IMR-90 (cell line): ENCODE measurements at regions not wholly inside any gene's neighbourhood (a gene's known extent, or its start where the extent isn't known, plus 50 kb on each side); places are given as distances from the start of the nearest gene placed in this dataset.
"Not testable (repeated sequence)": the region's sequence is repeated elsewhere in the genome, so short reads cannot be mapped to it uniquely, and the experiment has no call there.

Source experiments
- ATAC-seq: fragments of 200-7000 bp; cut with Tn5 transposase; 2 replicates; pipeline ENCODE4 v1.9.1; 2020; ENCODE audit warnings: low read depth, mild to moderate bottlenecking, moderate library complexity
- BruUV-seq: library from RNA; stranded (reverse); fragments of 400-500 nt; replicated peaks from 2 replicates; lab custom pipeline; 2021; lab: Mats Ljungman, UMichigan
- CTCF ChIA-PET: fragments of 300-600 bp; formaldehyde crosslinking; extraction: SDS; loops from one replicate; lab custom pipeline; 2021; ENCODE audit warnings: antibody characterized with exemption; lab: Yijun Ruan, JAX
- POLR2A ChIA-PET: fragments of 300-600 bp; sonication (Branson Sonifier 250); formaldehyde crosslinking; loops from one replicate; lab custom pipeline; 2022; ENCODE audit warnings: antibody characterized with exemption; ENCODE audit not compliant: unreplicated experiment; lab: Charles Lee
- DNase-seq: peaks from one replicate; pipeline ENCODE4 v3.0.0; 2013
- H2AFZ ChIP-seq: replicated peaks from 2 replicates; pipeline ENCODE3; 2013; ENCODE audit warnings: low read length, mild to moderate bottlenecking; ENCODE audit not compliant: poor library complexity
- H2AK5ac ChIP-seq: 2 replicates; pipeline ENCODE4 v1.6.1; 2013; ENCODE audit warnings: low read depth, low read length, inconsistent platforms
- H2AK9ac ChIP-seq: replicated peaks from 2 replicates; pipeline ENCODE3; 2013; ENCODE audit warnings: mild to moderate bottlenecking, low read depth, low read length, moderate library complexity; ENCODE audit not compliant: poor library complexity
- H2BK120ac ChIP-seq: 2 replicates; pipeline ENCODE4 v1.6.1; 2013; ENCODE audit warnings: low read depth, low read length, inconsistent platforms
- H2BK15ac ChIP-seq: 3 replicates; pipeline ENCODE4 v1.6.1; 2013; ENCODE audit warnings: low read depth, low read length, inconsistent platforms
- H2BK20ac ChIP-seq: 2 replicates; pipeline ENCODE4 v1.6.1; 2013; ENCODE audit warnings: low read depth, mild to moderate bottlenecking, inconsistent platforms, low read length, moderate library complexity
- H2BK5ac ChIP-seq: 2 replicates; pipeline ENCODE4 v1.6.1; 2013; ENCODE audit warnings: mild to moderate bottlenecking, low read depth, low read length, inconsistent platforms; ENCODE audit not compliant: poor library complexity, severe bottlenecking
- H3K14ac ChIP-seq: replicated peaks from 2 replicates; pipeline ENCODE4 v1.6.1; 2013; ENCODE audit warnings: low read depth, low read length, inconsistent platforms
- H3K18ac ChIP-seq: 2 replicates; pipeline ENCODE4 v1.6.1; 2013; ENCODE audit warnings: low read depth, low read length, control low read depth
- H3K23ac ChIP-seq: 2 replicates; pipeline ENCODE4 v1.6.1; 2013; ENCODE audit warnings: low read depth, low read length, inconsistent platforms
- H3K27ac ChIP-seq: 2 replicates; pipeline ENCODE4 v1.5.1; 2013; ENCODE audit warnings: mild to moderate bottlenecking, control low read depth, low read length; ENCODE audit not compliant: insufficient read depth
- H3K27me3 ChIP-seq: 2 replicates; pipeline ENCODE4 v1.6.1; 2013; ENCODE audit warnings: low read length; ENCODE audit not compliant: control insufficient read depth, insufficient read depth
- H3K36me3 ChIP-seq: 2 replicates; pipeline ENCODE4 v1.6.1; 2013; ENCODE audit warnings: low read length, mixed read lengths; ENCODE audit not compliant: control insufficient read depth, insufficient read depth
- H3K4ac ChIP-seq: 2 replicates; pipeline ENCODE4 v1.6.1; 2013; ENCODE audit warnings: low read depth, low read length, inconsistent platforms
- H3K4me1 ChIP-seq: 2 replicates; pipeline ENCODE4 v1.6.1; 2013; ENCODE audit warnings: low read length, mixed read lengths; ENCODE audit not compliant: control insufficient read depth, insufficient read depth
- H3K4me2 ChIP-seq: 2 replicates; pipeline ENCODE4 v1.6.1; 2013; ENCODE audit warnings: low read depth, mild to moderate bottlenecking, control low read depth, low read length, moderate library complexity
- H3K4me3 ChIP-seq: 2 replicates; pipeline ENCODE4 v1.5.1; 2013; ENCODE audit warnings: low read depth, mild to moderate bottlenecking, control low read depth, low read length, moderate library complexity; ENCODE audit not compliant: insufficient read depth
- H3K56ac ChIP-seq: 2 replicates; pipeline ENCODE4 v1.6.1; 2013; ENCODE audit warnings: low read length, inconsistent platforms; ENCODE audit not compliant: insufficient read depth; ENCODE audit errors: extremely low read depth
- H3K79me1 ChIP-seq, 2 experiments: 2 replicates each; pipeline ENCODE4 v1.6.1; 2013; ENCODE audit warnings: low read length in 2 of 2, inconsistent platforms in 1 of 2, low read depth in 1 of 2
- H3K9ac ChIP-seq: 2 replicates; pipeline ENCODE4 v1.6.1; 2013; ENCODE audit warnings: low read depth, low read length, control low read depth
- H3K9me1 ChIP-seq: 2 replicates; pipeline ENCODE4 v1.6.1; 2013; ENCODE audit warnings: low read length, inconsistent platforms; ENCODE audit not compliant: insufficient read depth
- H3K9me3 ChIP-seq: 2 replicates; pipeline ENCODE4 v1.6.1; 2013; ENCODE audit warnings: low read length; ENCODE audit not compliant: control insufficient read depth, insufficient read depth
- H4K20me1 ChIP-seq: 2 replicates; pipeline ENCODE4 v1.6.1; 2013; ENCODE audit warnings: low read length, inconsistent platforms; ENCODE audit not compliant: insufficient read depth
- H4K5ac ChIP-seq: 2 replicates; pipeline ENCODE4 v1.6.1; 2013; ENCODE audit warnings: mild to moderate bottlenecking, low read depth, low read length, control low read depth
- H4K8ac ChIP-seq, 2 experiments: 2 replicates each; pipeline ENCODE4 v1.6.1; 2013; ENCODE audit warnings: low read depth in 2 of 2, low read length in 2 of 2, control low read depth in 1 of 2, inconsistent platforms in 1 of 2
- H4K91ac ChIP-seq: 2 replicates; pipeline ENCODE4 v1.6.1; 2013; ENCODE audit warnings: low read depth, low read length, inconsistent platforms; ENCODE audit not compliant: insufficient read depth
- CHD1 ChIP-seq: IDR thresholded peaks from 2 replicates; pipeline ENCODE4 v1.6.1; 2012; ENCODE audit warnings: low read depth, low read length, improper control_type of control experiment
- MAFK ChIP-seq: IDR thresholded peaks from 2 replicates; pipeline ENCODE4 v1.6.1; 2012; ENCODE audit warnings: low read depth, low read length, improper control_type of control experiment
- MAZ ChIP-seq: IDR thresholded peaks from 2 replicates; pipeline ENCODE4 v1.6.1; 2012; ENCODE audit warnings: low read depth, mild to moderate bottlenecking, low read length, improper control_type of control experiment, moderate library complexity, borderline replicate concordance
- NFE2L2 ChIP-seq: fragments of 150-350 bp; IDR thresholded peaks from 2 replicates; pipeline ENCODE4 v1.6.1; 2016; ENCODE audit warnings: low read depth, mild to moderate bottlenecking, low read length
- POLR2A ChIP-seq: IDR thresholded peaks from 2 replicates; pipeline ENCODE4 v1.6.1; 2012; ENCODE audit warnings: mild to moderate bottlenecking, low read depth, low read length
- SMC3 ChIP-seq: fragments of 150-350 bp; IDR thresholded peaks from 2 replicates; pipeline ENCODE4 v1.6.1; 2016; ENCODE audit warnings: low read depth, mild to moderate bottlenecking, antibody characterized with exemption, low read length, moderate library complexity
- WGBS, 2 experiments: methylation state at CpG; one replicate each; pipeline versions ENCODE4 v1.1.5 to v1.1.7; 2013; ENCODE audit warnings: missing lambda C conversion rate in 2 of 2; ENCODE audit not compliant: insufficient read length in 1 of 2; ENCODE audit errors: extremely low coverage in 2 of 2; 5-methylcytosine and 5-hydroxymethylcytosine counted together
- dilution Hi-C: fragments of 300-500 bp; cut with HindIII; formaldehyde crosslinking; loops from one replicate; pipeline ENCODE4 v1.14.3; 2018; ENCODE audit warnings: low sequenced_read_pairs; ENCODE audit not compliant: unreplicated experiment
- in situ Hi-C: fragments of 300-500 bp; cut with MboI; formaldehyde crosslinking; loops from 3 replicates; pipeline ENCODE4 v1.14.3; 2019; ENCODE audit warnings: low sequenced_read_pairs, inconsistent platforms, mixed read lengths
- intact Hi-C: fragments of 100-400 bp; cut with micrococcal nuclease; formaldehyde crosslinking; loops from 2 replicates; pipeline ENCODE4 v1.10.0; 2022
- TF ChIP-seq, protein P1 (sequence below): conservative IDR thresholded peaks from 2 replicates; pipeline ENCODE4 v1.5.1; 2012; ENCODE audit warnings: mild to moderate bottlenecking, low read depth, low read length, improper control_type of control experiment

DNA sequence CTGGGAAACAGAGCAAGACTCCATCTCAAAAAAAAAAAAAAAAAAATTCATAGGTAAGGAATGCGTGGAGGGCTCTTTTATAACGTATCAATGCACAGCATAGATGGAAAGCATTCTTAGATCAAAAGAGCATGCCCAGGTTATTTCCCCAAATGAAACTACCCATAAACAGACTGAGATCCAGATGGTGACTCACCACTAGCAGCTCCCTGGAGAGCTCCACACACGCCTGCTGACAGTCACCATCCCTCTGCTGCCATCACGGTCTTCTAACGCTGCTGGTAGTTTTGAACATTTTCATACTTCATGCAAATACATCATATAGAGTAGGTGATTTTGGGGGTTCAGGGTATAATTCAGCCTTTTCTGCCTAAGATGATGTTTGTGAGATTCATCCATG, 136.9 kb downstream of the ASMT start:
- dilution Hi-C loops, result no loop called here
- no peak overlapping the region for H3K9ac ChIP-seq
- peaks cover 18% of the 10 kb centered on the region for H3K9me3 ChIP-seq
- no peak overlapping the region for H3K4ac ChIP-seq
- no peak overlapping the region for H2AFZ ChIP-seq
- H2BK15ac ChIP-seq, result no peak overlapping the region
- no peak overlapping the region for H3K18ac ChIP-seq
- no peaks in the 10 kb centered on the region for H3K4me1 ChIP-seq
- no peak overlapping the region for H2AK5ac ChIP-seq
- no peak for TF ChIP-seq NFE2L2
- no peak for TF ChIP-seq MAFK
- no peak for TF ChIP-seq POLR2A
- no peak for TF ChIP-seq CHD1
- TF ChIP-seq, protein P1, sequence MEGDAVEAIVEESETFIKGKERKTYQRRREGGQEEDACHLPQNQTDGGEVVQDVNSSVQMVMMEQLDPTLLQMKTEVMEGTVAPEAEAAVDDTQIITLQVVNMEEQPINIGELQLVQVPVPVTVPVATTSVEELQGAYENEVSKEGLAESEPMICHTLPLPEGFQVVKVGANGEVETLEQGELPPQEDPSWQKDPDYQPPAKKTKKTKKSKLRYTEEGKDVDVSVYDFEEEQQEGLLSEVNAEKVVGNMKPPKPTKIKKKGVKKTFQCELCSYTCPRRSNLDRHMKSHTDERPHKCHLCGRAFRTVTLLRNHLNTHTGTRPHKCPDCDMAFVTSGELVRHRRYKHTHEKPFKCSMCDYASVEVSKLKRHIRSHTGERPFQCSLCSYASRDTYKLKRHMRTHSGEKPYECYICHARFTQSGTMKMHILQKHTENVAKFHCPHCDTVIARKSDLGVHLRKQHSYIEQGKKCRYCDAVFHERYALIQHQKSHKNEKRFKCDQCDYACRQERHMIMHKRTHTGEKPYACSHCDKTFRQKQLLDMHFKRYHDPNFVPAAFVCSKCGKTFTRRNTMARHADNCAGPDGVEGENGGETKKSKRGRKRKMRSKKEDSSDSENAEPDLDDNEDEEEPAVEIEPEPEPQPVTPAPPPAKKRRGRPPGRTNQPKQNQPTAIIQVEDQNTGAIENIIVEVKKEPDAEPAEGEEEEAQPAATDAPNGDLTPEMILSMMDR, result no peak
- no peak for TF ChIP-seq SMC3
- TF ChIP-seq MAZ, result no peak
- no peak overlapping the region for H4K5ac ChIP-seq
- H2BK120ac ChIP-seq, result no peak overlapping the region
- H3K36me3 ChIP-seq, result no peaks in the 10 kb centered on the region
- no peak for ATAC-seq
- no peak overlapping the region for H3K4me3 ChIP-seq
- in situ Hi-C loops, result no loop called here
- no peaks in the 10 kb centered on the region for H4K20me1 ChIP-seq
- H3K23ac ChIP-seq, result no peak overlapping the region
- CTCF ChIA-PET, result no interaction called here
- no peak overlapping the region for H3K14ac ChIP-seq
- no peaks in the 10 kb centered on the region for H3K9me1 ChIP-seq
- H2AK9ac ChIP-seq, result no peak overlapping the region
- POLR2A ChIA-PET, result no interaction called here
- H2BK5ac ChIP-seq, result no peak overlapping the region
- H3K4me2 ChIP-seq, result no peak overlapping the region
- no peak overlapping the region for H3K27ac ChIP-seq
- WGBS, 2 experiments, result no CpG with 5 or more reads among the region's 5 CpGs
- BruUV-seq, result no TSS peak
- no peaks in the 10 kb centered on the region for H3K79me1 ChIP-seq
- H3K27me3 ChIP-seq, result no peaks in the 10 kb centered on the region
- no peak overlapping the region for H2BK20ac ChIP-seq
- intact Hi-C loops, result no loop called here
- no peak overlapping the region for H4K91ac ChIP-seq
- no peak overlapping the region for H3K56ac ChIP-seq
- no peak overlapping the region for H4K8ac ChIP-seq
- DNase-seq, result no peak

DNA sequence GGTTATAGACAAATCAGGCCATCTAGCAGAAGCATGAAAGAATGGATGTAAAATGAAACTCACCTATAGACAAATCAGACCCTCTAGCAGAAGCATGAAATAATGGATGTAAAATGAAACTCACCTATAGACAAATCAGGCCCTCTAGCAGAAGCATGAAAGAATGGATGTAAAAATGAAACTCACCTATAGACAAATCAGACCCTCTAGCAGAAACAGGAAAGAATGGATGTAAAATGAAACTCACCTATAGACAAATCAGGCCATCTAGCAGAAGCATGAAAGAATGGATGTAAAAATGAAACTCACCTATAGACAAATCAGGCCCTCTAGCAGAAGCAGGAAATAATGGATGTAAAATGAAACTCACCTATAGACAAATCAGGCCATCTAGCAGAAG, 137.9 kb downstream of the ASMT start:
- in situ Hi-C loops, H3K9me1 ChIP-seq, H4K91ac ChIP-seq, H3K4me3 ChIP-seq, ATAC-seq, H2BK5ac ChIP-seq, intact Hi-C loops, dilution Hi-C loops, H3K4ac ChIP-seq, H4K20me1 ChIP-seq, H2BK120ac ChIP-seq, H3K4me2 ChIP-seq, H3K79me1 ChIP-seq, H3K18ac ChIP-seq, BruUV-seq, H3K9ac ChIP-seq, POLR2A ChIA-PET, H3K27me3 ChIP-seq, H4K8ac ChIP-seq, CTCF ChIA-PET, DNase-seq, H3K4me1 ChIP-seq, H3K27ac ChIP-seq, H3K36me3 ChIP-seq, H3K14ac ChIP-seq, H2AFZ ChIP-seq, H2AK9ac ChIP-seq, H3K56ac ChIP-seq, H2BK20ac ChIP-seq, H3K23ac ChIP-seq, H2BK15ac ChIP-seq, H2AK5ac ChIP-seq, H4K5ac ChIP-seq: not testable (repeated sequence)
- peaks cover 24% of the 10 kb centered on the region for H3K9me3 ChIP-seq
